Panc1 (cell line): ENCODE measurements at regions not wholly inside any gene's neighbourhood (a gene's known extent, or its start where the extent isn't known, plus 50 kb on each side); places are given as distances from the start of the nearest gene placed in this dataset.
"Not testable (repeated sequence)": the region's sequence is repeated elsewhere in the genome, so short reads cannot be mapped to it uniquely, and the experiment has no call there.

Source experiments
- ATAC-seq: fragments of 200-7000 bp; cut with Tn5 transposase; 2 replicates; pipeline ENCODE4 v1.9.1; 2020; ENCODE audit warnings: mild to moderate bottlenecking, moderate library complexity
- BruUV-seq: library from RNA; stranded (reverse); fragments of 400-500 nt; replicated peaks from 2 replicates; lab custom pipeline; 2021; lab: Mats Ljungman, UMichigan
- CTCF ChIA-PET: fragments of 300-600 bp; sonication (Branson Sonifier 250); formaldehyde crosslinking; loops from one replicate; lab custom pipeline; 2022; ENCODE audit warnings: antibody characterized with exemption; lab: Charles Lee
- POLR2A ChIA-PET: fragments of 300-600 bp; sonication (Branson Sonifier 250); formaldehyde crosslinking; loops from one replicate; lab custom pipeline; 2022; ENCODE audit warnings: antibody characterized with exemption; lab: Charles Lee
- DNase-seq: peaks from one replicate; pipeline ENCODE4 v3.0.0-alpha.2; 2010; ENCODE audit warnings: low read depth, low spot score
- H3K27ac ChIP-seq: 2 replicates; pipeline ENCODE4 v1.5.1; 2011; ENCODE audit warnings: mild to moderate bottlenecking, low read length, inconsistent platforms
- H3K27me3 ChIP-seq: fragments of 200-500 bp; sonication (Bioruptor generic); 2 replicates; pipeline ENCODE4 v1.6.0; 2014; ENCODE audit warnings: low read length, inconsistent platforms; ENCODE audit not compliant: control insufficient read depth, insufficient read depth
- H3K36me3 ChIP-seq: fragments of 200-500 bp; sonication (Bioruptor generic); 2 replicates; pipeline ENCODE4 v1.5.1; 2014; ENCODE audit warnings: inconsistent platforms, mild to moderate bottlenecking, low read length, moderate library complexity; ENCODE audit not compliant: control insufficient read depth, insufficient read depth
- H3K4me1 ChIP-seq: 2 replicates; pipeline ENCODE4 v1.5.1; 2011; ENCODE audit warnings: inconsistent platforms, mild to moderate bottlenecking, low read length, moderate library complexity; ENCODE audit not compliant: control insufficient read depth, insufficient read depth
- H3K4me3 ChIP-seq, 2 experiments: 2 replicates each; pipeline ENCODE4 v1.5.1; 2011 to 2012; ENCODE audit warnings: low read depth in 2 of 2, low read length in 2 of 2, mild to moderate bottlenecking in 2 of 2, inconsistent platforms in 1 of 2, moderate library complexity in 1 of 2
- H3K9me3 ChIP-seq: fragments of 200-500 bp; sonication (Bioruptor generic); 2 replicates; pipeline ENCODE4 v1.5.1; 2014; ENCODE audit warnings: low read depth, mild to moderate bottlenecking, inconsistent platforms, low read length, moderate library complexity; ENCODE audit not compliant: control insufficient read depth, insufficient read depth
- CTCF ChIP-seq: fragments of 450-650 bp; IDR thresholded peaks from 2 replicates; pipeline ENCODE4 v1.5.1; 2017; ENCODE audit warnings: mild to moderate bottlenecking
- POLR2AphosphoS5 ChIP-seq: IDR thresholded peaks from 2 replicates; pipeline ENCODE4 v1.6.1; 2012; ENCODE audit warnings: mild to moderate bottlenecking, low read depth, low read length, moderate library complexity
- REST ChIP-seq, 2 experiments: IDR thresholded peaks; 2 replicates each; pipeline ENCODE4 v1.6.1; 2011 to 2012; ENCODE audit warnings: low read depth in 2 of 2, control low read depth in 1 of 2, low read length in 1 of 2, mild to moderate bottlenecking in 1 of 2, moderate library complexity in 1 of 2; ENCODE audit not compliant: insufficient read depth in 1 of 2
- SIN3A ChIP-seq: IDR thresholded peaks from 2 replicates; pipeline ENCODE4 v1.6.1; 2012; ENCODE audit warnings: low read depth, mild to moderate bottlenecking, low read length, moderate library complexity, borderline replicate concordance; ENCODE audit not compliant: insufficient read depth
- TCF7L2 ChIP-seq: IDR thresholded peaks from 2 replicates; pipeline ENCODE4 v1.6.1; 2011; ENCODE audit warnings: mild to moderate bottlenecking, low read depth, low read length, inconsistent platforms
- in situ Hi-C: cut with HindIII; loops from 2 replicates; pipeline ENCODE4 v1.10.0; 2016; ENCODE audit warnings: low sequenced_read_pairs, low pct_unique_long_range_greater_than_20kb
- intact Hi-C: fragments of 100-400 bp; cut with micrococcal nuclease; formaldehyde crosslinking; loops from one replicate; pipeline ENCODE4 v1.10.0; 2022; ENCODE audit not compliant: unreplicated experiment

GRCh38 chr2:173572848-173573247, 218.2 kb downstream of the CDCA7 start:
- ChIA-PET POLR2A (no interaction called here), CTCF (no interaction called here)
- Histone ChIP-seq H3K36me3 (no peaks in the 10 kb centered on the region), H3K9me3 (peaks cover 4% of the 10 kb centered on the region; the same call in 1 of the 2 replicates), H3K27ac (no peak overlapping the region; the same call in 1 of the 2 replicates), H3K27me3 (no peaks in the 10 kb centered on the region), H3K4me3 (no peak overlapping the region), H3K4me1 (peaks cover 13% of the 10 kb centered on the region)
- no TSS peak for BruUV-seq
- no peak for DNase-seq
- intact Hi-C loops, result loop anchor here (5.0 kb wide), 1 partner anchor 179 kb away; no protein-coding TSS in a partner anchor
- TF ChIP-seq POLR2AphosphoS5, result no peak
- no peak for TF ChIP-seq CTCF
- TF ChIP-seq TCF7L2, result no peak
- no peak for TF ChIP-seq REST (IDR thresholded peaks at IDR 0.05; ENCODE audit: insufficient read depth in 1 of 2, low read depth in 2 of 2, low read length in 1 of 2)
- no peak for TF ChIP-seq SIN3A
- ATAC-seq, result no peak
- in situ Hi-C loops, result no loop called here

DNA sequence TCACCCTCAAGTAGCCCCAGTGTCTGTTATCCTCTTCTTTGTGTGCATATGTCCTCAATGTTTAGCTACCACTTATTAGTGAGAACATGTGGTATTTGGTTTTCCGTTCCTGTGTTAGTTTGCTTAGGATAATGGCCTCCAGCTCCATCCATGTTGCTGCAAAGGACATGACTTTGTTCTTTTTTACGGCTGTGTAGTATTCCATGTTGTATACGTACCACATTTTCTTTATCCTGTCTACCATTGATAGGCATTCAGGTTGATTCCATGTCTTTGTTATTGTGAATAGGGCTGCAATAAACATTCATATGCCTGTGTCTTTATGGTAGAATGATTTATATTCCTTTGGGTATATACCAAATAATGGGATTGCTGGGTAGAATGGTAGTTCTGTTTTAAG, 219.1 kb downstream of the CDCA7 start:
- H3K4me1 ChIP-seq, result peaks cover 13% of the 10 kb centered on the region
- POLR2A ChIA-PET, result interaction anchor here (0.6 kb wide), 1 partner anchor 78 kb away, joined by 3 read pairs; no protein-coding TSS in a partner anchor
- H3K9me3 ChIP-seq, H3K27me3 ChIP-seq, ATAC-seq, H3K27ac ChIP-seq, H3K36me3 ChIP-seq, CTCF ChIA-PET, BruUV-seq, in situ Hi-C loops, H3K4me3 ChIP-seq, DNase-seq: not testable (repeated sequence)
- intact Hi-C loops, result loop anchor here (5.0 kb wide), 1 partner anchor 179 kb away; no protein-coding TSS in a partner anchor

- Histone ChIP-seq H3K4me1 (peaks cover 13% of the 10 kb centered on the region), H3K27me3 (no peaks in the 10 kb centered on the region), H3K27ac (no peak overlapping the region; the same call in 1 of the 2 replicates), H3K9me3 (peaks cover 4% of the 10 kb centered on the region; the same call in 1 of the 2 replicates), H3K36me3 (no peaks in the 10 kb centered on the region), H3K4me3 (no peak overlapping the region)
- no peak for DNase-seq
- BruUV-seq, result no TSS peak
- ATAC-seq, result no peak
- no peak for TF ChIP-seq TCF7L2
- in situ Hi-C loops, result no loop called here
- intact Hi-C loops, result loop anchor here (5.0 kb wide), 1 partner anchor 178 kb away; no protein-coding TSS in a partner anchor
- ChIA-PET CTCF (no interaction called here), POLR2A (no interaction called here)
Observed at GRCh38 chr2:173574324-173575112, 219.8 kb downstream of the CDCA7 start.
